ENCODE measurements at regions not wholly inside any gene's neighbourhood (a gene's known extent, or its start where the extent isn't known, plus 50 kb on each side); places are given as distances from the start of the nearest gene placed in this dataset.

- no peaks in the 10 kb centered on the region for H3K36me3 Mint-ChIP-seq (ENCODE audit: unreplicated experiment)
- no peak for DNase-seq
- H3K27ac Mint-ChIP-seq (ENCODE audit: unreplicated experiment) = no peak overlapping the region
- no peak overlapping the region for H3K4me3 Mint-ChIP-seq (ENCODE audit: unreplicated experiment)
- H3K4me1 Mint-ChIP-seq (ENCODE audit: low read depth, unreplicated experiment) = no peaks in the 10 kb centered on the region
- TF ChIP-seq, protein P1, sequence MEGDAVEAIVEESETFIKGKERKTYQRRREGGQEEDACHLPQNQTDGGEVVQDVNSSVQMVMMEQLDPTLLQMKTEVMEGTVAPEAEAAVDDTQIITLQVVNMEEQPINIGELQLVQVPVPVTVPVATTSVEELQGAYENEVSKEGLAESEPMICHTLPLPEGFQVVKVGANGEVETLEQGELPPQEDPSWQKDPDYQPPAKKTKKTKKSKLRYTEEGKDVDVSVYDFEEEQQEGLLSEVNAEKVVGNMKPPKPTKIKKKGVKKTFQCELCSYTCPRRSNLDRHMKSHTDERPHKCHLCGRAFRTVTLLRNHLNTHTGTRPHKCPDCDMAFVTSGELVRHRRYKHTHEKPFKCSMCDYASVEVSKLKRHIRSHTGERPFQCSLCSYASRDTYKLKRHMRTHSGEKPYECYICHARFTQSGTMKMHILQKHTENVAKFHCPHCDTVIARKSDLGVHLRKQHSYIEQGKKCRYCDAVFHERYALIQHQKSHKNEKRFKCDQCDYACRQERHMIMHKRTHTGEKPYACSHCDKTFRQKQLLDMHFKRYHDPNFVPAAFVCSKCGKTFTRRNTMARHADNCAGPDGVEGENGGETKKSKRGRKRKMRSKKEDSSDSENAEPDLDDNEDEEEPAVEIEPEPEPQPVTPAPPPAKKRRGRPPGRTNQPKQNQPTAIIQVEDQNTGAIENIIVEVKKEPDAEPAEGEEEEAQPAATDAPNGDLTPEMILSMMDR (IDR thresholded peaks at IDR 0.05; ENCODE audit: partially characterized antibody, unreplicated experiment) = no peak
- H3K9me3 Mint-ChIP-seq (ENCODE audit: unreplicated experiment) = no peaks in the 10 kb centered on the region
- H3K27me3 Mint-ChIP-seq (ENCODE audit: unreplicated experiment) = no peaks in the 10 kb centered on the region
These were observed 259.9 kb downstream of the HHIPL2 start for GRCh38 chr1:222288053-222288452.

DNA sequence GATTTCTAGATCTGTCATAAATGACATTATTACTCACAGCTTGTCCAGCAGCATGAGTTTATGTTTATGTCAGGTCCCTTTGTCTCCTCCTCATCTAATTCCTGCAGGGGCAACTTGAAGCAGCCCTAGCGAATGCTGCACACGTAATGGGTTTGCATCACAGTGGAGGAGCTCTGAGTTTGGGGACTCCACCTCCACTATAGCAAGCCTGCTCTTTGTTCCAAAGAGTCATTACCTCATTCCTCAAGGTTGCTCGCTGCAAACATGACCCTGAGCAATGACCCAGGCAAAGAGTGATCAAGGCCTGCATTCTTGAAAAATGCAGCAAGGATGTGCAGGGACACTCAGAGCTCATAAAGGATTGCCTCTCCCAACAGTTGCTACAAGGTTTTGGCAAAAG, 261.9 kb downstream of the HHIPL2 start:
- Mint-ChIP-seq H3K27me3 (ENCODE audit: unreplicated experiment) (no peaks in the 10 kb centered on the region), H3K27ac (ENCODE audit: unreplicated experiment) (no peak overlapping the region)

GRCh38 chr1:222285526-222285925, 262.4 kb downstream of the HHIPL2 start:
- no peaks in the 10 kb centered on the region for H3K9me3 Mint-ChIP-seq (ENCODE audit: unreplicated experiment)
- no peak overlapping the region for H3K27ac Mint-ChIP-seq (ENCODE audit: unreplicated experiment)
- no peak for DNase-seq
- TF ChIP-seq, protein P1 (IDR thresholded peaks at IDR 0.05; ENCODE audit: partially characterized antibody, unreplicated experiment) = no peak
- H3K4me3 Mint-ChIP-seq (ENCODE audit: unreplicated experiment) = no peak overlapping the region
- no peaks in the 10 kb centered on the region for H3K4me1 Mint-ChIP-seq (ENCODE audit: low read depth, unreplicated experiment)
- no peaks in the 10 kb centered on the region for H3K27me3 Mint-ChIP-seq (ENCODE audit: unreplicated experiment)
- no peaks in the 10 kb centered on the region for H3K36me3 Mint-ChIP-seq (ENCODE audit: unreplicated experiment)

More for the DNA sequence above, 261.9 kb downstream of the HHIPL2 start:
- TF ChIP-seq, protein P1 (IDR thresholded peaks at IDR 0.05; ENCODE audit: partially characterized antibody, unreplicated experiment) = no peak
- DNase-seq = no peak
- no peaks in the 10 kb centered on the region for H3K36me3 Mint-ChIP-seq (ENCODE audit: unreplicated experiment)
- H3K4me3 Mint-ChIP-seq (ENCODE audit: unreplicated experiment) = no peak overlapping the region
- H3K4me1 Mint-ChIP-seq (ENCODE audit: low read depth, unreplicated experiment) = no peaks in the 10 kb centered on the region
- no peaks in the 10 kb centered on the region for H3K9me3 Mint-ChIP-seq (ENCODE audit: unreplicated experiment)

- H3K27me3 Mint-ChIP-seq (ENCODE audit: unreplicated experiment) = no peaks in the 10 kb centered on the region
- DNase-seq = no peak
- TF ChIP-seq, protein P1 (IDR thresholded peaks at IDR 0.05; ENCODE audit: partially characterized antibody, unreplicated experiment) = no peak
- no peaks in the 10 kb centered on the region for H3K9me3 Mint-ChIP-seq (ENCODE audit: unreplicated experiment)
- no peaks in the 10 kb centered on the region for H3K4me1 Mint-ChIP-seq (ENCODE audit: low read depth, unreplicated experiment)
- H3K36me3 Mint-ChIP-seq (ENCODE audit: unreplicated experiment) = no peaks in the 10 kb centered on the region
- no peak overlapping the region for H3K27ac Mint-ChIP-seq (ENCODE audit: unreplicated experiment)
- no peak overlapping the region for H3K4me3 Mint-ChIP-seq (ENCODE audit: unreplicated experiment)
These were observed 263.4 kb downstream of the HHIPL2 start for GRCh38 chr1:222284466-222284865.

DNA sequence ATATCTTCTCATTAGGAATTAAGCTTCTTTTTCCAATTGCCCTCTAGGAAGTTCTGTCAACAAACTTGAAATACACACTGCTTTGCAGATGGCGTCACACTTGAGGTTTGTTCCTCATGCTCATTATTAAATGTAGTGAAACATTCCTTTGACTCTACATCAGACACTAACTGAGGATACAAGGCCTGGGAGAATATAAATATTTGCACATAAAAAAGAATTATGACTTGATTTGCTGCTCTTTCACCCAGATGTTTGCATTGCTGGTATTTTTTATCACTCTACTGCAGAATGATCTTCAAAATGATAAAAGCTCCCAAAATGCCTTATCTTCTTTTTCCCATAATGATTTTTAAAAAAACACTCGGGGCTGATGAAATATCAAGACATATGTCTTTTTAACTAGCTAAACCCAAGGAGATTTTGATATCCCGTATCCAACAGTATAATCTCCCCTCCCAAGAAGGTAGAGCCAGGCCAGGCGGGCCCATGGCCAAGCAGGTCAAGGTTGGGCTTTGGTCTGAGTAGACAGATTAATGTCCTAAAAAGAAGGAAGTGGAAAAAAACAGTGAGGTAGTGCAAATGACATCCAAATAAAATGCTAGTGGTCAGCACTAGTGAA, 264.6 kb downstream of the HHIPL2 start:
- H3K36me3 Mint-ChIP-seq (ENCODE audit: unreplicated experiment) = no peaks in the 10 kb centered on the region
- TF ChIP-seq, protein P1 (IDR thresholded peaks at IDR 0.05; ENCODE audit: partially characterized antibody, unreplicated experiment) = no peak
- no peaks in the 10 kb centered on the region for H3K4me1 Mint-ChIP-seq (ENCODE audit: low read depth, unreplicated experiment)
- H3K4me3 Mint-ChIP-seq (ENCODE audit: unreplicated experiment) = no peak overlapping the region
- DNase-seq = no peak
- H3K9me3 Mint-ChIP-seq (ENCODE audit: unreplicated experiment) = no peaks in the 10 kb centered on the region
- no peaks in the 10 kb centered on the region for H3K27me3 Mint-ChIP-seq (ENCODE audit: unreplicated experiment)
- no peak overlapping the region for H3K27ac Mint-ChIP-seq (ENCODE audit: unreplicated experiment)
